IMR-90 (cell line): ENCODE measurements at regions not wholly inside any gene's neighbourhood (a gene's known extent, or its start where the extent isn't known, plus 50 kb on each side); places are given as distances from the start of the nearest gene placed in this dataset.

Experiments used
- ATAC-seq: fragments of 200-7000 bp; cut with Tn5 transposase; 2 replicates; pipeline ENCODE4 v1.9.1; 2020; ENCODE audit warnings: low read depth, mild to moderate bottlenecking, moderate library complexity
- BruUV-seq: library from RNA; stranded (reverse); fragments of 400-500 nt; replicated peaks from 2 replicates; lab custom pipeline; 2021; lab: Mats Ljungman, UMichigan
- CTCF ChIA-PET: fragments of 300-600 bp; formaldehyde crosslinking; extraction: SDS; loops from one replicate; lab custom pipeline; 2021; ENCODE audit warnings: antibody characterized with exemption; lab: Yijun Ruan, JAX
- POLR2A ChIA-PET: fragments of 300-600 bp; sonication (Branson Sonifier 250); formaldehyde crosslinking; loops from one replicate; lab custom pipeline; 2022; ENCODE audit warnings: antibody characterized with exemption; ENCODE audit not compliant: unreplicated experiment; lab: Charles Lee
- DNase-seq: peaks from one replicate; pipeline ENCODE4 v3.0.0; 2013
- H2AFZ ChIP-seq: replicated peaks from 2 replicates; pipeline ENCODE3; 2013; ENCODE audit warnings: low read length, mild to moderate bottlenecking; ENCODE audit not compliant: poor library complexity
- H2AK5ac ChIP-seq: 2 replicates; pipeline ENCODE4 v1.6.1; 2013; ENCODE audit warnings: low read depth, low read length, inconsistent platforms
- H2AK9ac ChIP-seq: replicated peaks from 2 replicates; pipeline ENCODE3; 2013; ENCODE audit warnings: mild to moderate bottlenecking, low read depth, low read length, moderate library complexity; ENCODE audit not compliant: poor library complexity
- H2BK120ac ChIP-seq: 2 replicates; pipeline ENCODE4 v1.6.1; 2013; ENCODE audit warnings: low read depth, low read length, inconsistent platforms
- H2BK15ac ChIP-seq: 3 replicates; pipeline ENCODE4 v1.6.1; 2013; ENCODE audit warnings: low read depth, low read length, inconsistent platforms
- H2BK20ac ChIP-seq: 2 replicates; pipeline ENCODE4 v1.6.1; 2013; ENCODE audit warnings: low read depth, mild to moderate bottlenecking, inconsistent platforms, low read length, moderate library complexity
- H2BK5ac ChIP-seq: 2 replicates; pipeline ENCODE4 v1.6.1; 2013; ENCODE audit warnings: mild to moderate bottlenecking, low read depth, low read length, inconsistent platforms; ENCODE audit not compliant: poor library complexity, severe bottlenecking
- H3K14ac ChIP-seq: replicated peaks from 2 replicates; pipeline ENCODE4 v1.6.1; 2013; ENCODE audit warnings: low read depth, low read length, inconsistent platforms
- H3K18ac ChIP-seq: 2 replicates; pipeline ENCODE4 v1.6.1; 2013; ENCODE audit warnings: low read depth, low read length, control low read depth
- H3K23ac ChIP-seq: 2 replicates; pipeline ENCODE4 v1.6.1; 2013; ENCODE audit warnings: low read depth, low read length, inconsistent platforms
- H3K27ac ChIP-seq: 2 replicates; pipeline ENCODE4 v1.5.1; 2013; ENCODE audit warnings: mild to moderate bottlenecking, control low read depth, low read length; ENCODE audit not compliant: insufficient read depth
- H3K27me3 ChIP-seq: 2 replicates; pipeline ENCODE4 v1.6.1; 2013; ENCODE audit warnings: low read length; ENCODE audit not compliant: control insufficient read depth, insufficient read depth
- H3K36me3 ChIP-seq: 2 replicates; pipeline ENCODE4 v1.6.1; 2013; ENCODE audit warnings: low read length, mixed read lengths; ENCODE audit not compliant: control insufficient read depth, insufficient read depth
- H3K4ac ChIP-seq: 2 replicates; pipeline ENCODE4 v1.6.1; 2013; ENCODE audit warnings: low read depth, low read length, inconsistent platforms
- H3K4me1 ChIP-seq: 2 replicates; pipeline ENCODE4 v1.6.1; 2013; ENCODE audit warnings: low read length, mixed read lengths; ENCODE audit not compliant: control insufficient read depth, insufficient read depth
- H3K4me2 ChIP-seq: 2 replicates; pipeline ENCODE4 v1.6.1; 2013; ENCODE audit warnings: low read depth, mild to moderate bottlenecking, control low read depth, low read length, moderate library complexity
- H3K4me3 ChIP-seq: 2 replicates; pipeline ENCODE4 v1.5.1; 2013; ENCODE audit warnings: low read depth, mild to moderate bottlenecking, control low read depth, low read length, moderate library complexity; ENCODE audit not compliant: insufficient read depth
- H3K56ac ChIP-seq: 2 replicates; pipeline ENCODE4 v1.6.1; 2013; ENCODE audit warnings: low read length, inconsistent platforms; ENCODE audit not compliant: insufficient read depth; ENCODE audit errors: extremely low read depth
- H3K79me1 ChIP-seq, 2 experiments: 2 replicates each; pipeline ENCODE4 v1.6.1; 2013; ENCODE audit warnings: low read length in 2 of 2, inconsistent platforms in 1 of 2, low read depth in 1 of 2
- H3K9ac ChIP-seq: 2 replicates; pipeline ENCODE4 v1.6.1; 2013; ENCODE audit warnings: low read depth, low read length, control low read depth
- H3K9me1 ChIP-seq: 2 replicates; pipeline ENCODE4 v1.6.1; 2013; ENCODE audit warnings: low read length, inconsistent platforms; ENCODE audit not compliant: insufficient read depth
- H3K9me3 ChIP-seq: 2 replicates; pipeline ENCODE4 v1.6.1; 2013; ENCODE audit warnings: low read length; ENCODE audit not compliant: control insufficient read depth, insufficient read depth
- H4K20me1 ChIP-seq: 2 replicates; pipeline ENCODE4 v1.6.1; 2013; ENCODE audit warnings: low read length, inconsistent platforms; ENCODE audit not compliant: insufficient read depth
- H4K5ac ChIP-seq: 2 replicates; pipeline ENCODE4 v1.6.1; 2013; ENCODE audit warnings: mild to moderate bottlenecking, low read depth, low read length, control low read depth
- H4K8ac ChIP-seq, 2 experiments: 2 replicates each; pipeline ENCODE4 v1.6.1; 2013; ENCODE audit warnings: low read depth in 2 of 2, low read length in 2 of 2, control low read depth in 1 of 2, inconsistent platforms in 1 of 2
- H4K91ac ChIP-seq: 2 replicates; pipeline ENCODE4 v1.6.1; 2013; ENCODE audit warnings: low read depth, low read length, inconsistent platforms; ENCODE audit not compliant: insufficient read depth
- BHLHE40 ChIP-seq: fragments of 150-350 bp; IDR thresholded peaks from 2 replicates; pipeline ENCODE4 v1.6.1; 2016; ENCODE audit warnings: mild to moderate bottlenecking, low read depth, low read length
- CEBPB ChIP-seq: IDR thresholded peaks from 2 replicates; pipeline ENCODE4 v1.6.1; 2012; ENCODE audit warnings: low read depth, low read length, improper control_type of control experiment
- CHD1 ChIP-seq: IDR thresholded peaks from 2 replicates; pipeline ENCODE4 v1.6.1; 2012; ENCODE audit warnings: low read depth, low read length, improper control_type of control experiment
- CTCF ChIP-seq: conservative IDR thresholded peaks from 2 replicates; pipeline ENCODE4 v1.5.1; 2012; ENCODE audit warnings: mild to moderate bottlenecking, low read depth, low read length, improper control_type of control experiment
- ELK1 ChIP-seq: fragments of 150-350 bp; IDR thresholded peaks from 2 replicates; pipeline ENCODE4 v1.6.1; 2016; ENCODE audit warnings: low read depth, mild to moderate bottlenecking, low read length, moderate library complexity, borderline replicate concordance
- FOS ChIP-seq: fragments of 150-350 bp; IDR thresholded peaks from 2 replicates; pipeline ENCODE4 v1.6.1; 2016; ENCODE audit warnings: low read depth, low read length
- MAFK ChIP-seq: IDR thresholded peaks from 2 replicates; pipeline ENCODE4 v1.6.1; 2012; ENCODE audit warnings: low read depth, low read length, improper control_type of control experiment
- MAZ ChIP-seq: IDR thresholded peaks from 2 replicates; pipeline ENCODE4 v1.6.1; 2012; ENCODE audit warnings: low read depth, mild to moderate bottlenecking, low read length, improper control_type of control experiment, moderate library complexity, borderline replicate concordance
- MXI1 ChIP-seq: IDR thresholded peaks from 2 replicates; pipeline ENCODE4 v1.6.1; 2012; ENCODE audit warnings: low read depth, mild to moderate bottlenecking, low read length, moderate library complexity, borderline replicate concordance
- NFE2L2 ChIP-seq: fragments of 150-350 bp; IDR thresholded peaks from 2 replicates; pipeline ENCODE4 v1.6.1; 2016; ENCODE audit warnings: low read depth, mild to moderate bottlenecking, low read length
- POLR2A ChIP-seq: IDR thresholded peaks from 2 replicates; pipeline ENCODE4 v1.6.1; 2012; ENCODE audit warnings: mild to moderate bottlenecking, low read depth, low read length
- RAD21 ChIP-seq: IDR thresholded peaks from 2 replicates; pipeline ENCODE4 v1.6.1; 2012; ENCODE audit warnings: low read length, improper control_type of control experiment
- RCOR1 ChIP-seq: IDR thresholded peaks from 2 replicates; pipeline ENCODE4 v1.6.1; 2012; ENCODE audit warnings: mild to moderate bottlenecking, low read length, improper control_type of control experiment; ENCODE audit not compliant: insufficient replicate concordance
- RFX5 ChIP-seq: IDR thresholded peaks from 2 replicates; pipeline ENCODE4 v1.8.0; 2012; ENCODE audit warnings: low read depth, mild to moderate bottlenecking, low read length, moderate library complexity
- SMC3 ChIP-seq: fragments of 150-350 bp; IDR thresholded peaks from 2 replicates; pipeline ENCODE4 v1.6.1; 2016; ENCODE audit warnings: low read depth, mild to moderate bottlenecking, antibody characterized with exemption, low read length, moderate library complexity
- USF2 ChIP-seq: fragments of 150-350 bp; IDR thresholded peaks from 2 replicates; pipeline ENCODE4 v1.6.1; 2017; ENCODE audit warnings: mild to moderate bottlenecking, antibody characterized with exemption, low read length, low read depth
- WGBS, 2 experiments: methylation state at CpG; one replicate each; pipeline versions ENCODE4 v1.1.5 to v1.1.7; 2013; ENCODE audit warnings: missing lambda C conversion rate in 2 of 2; ENCODE audit not compliant: insufficient read length in 1 of 2; ENCODE audit errors: extremely low coverage in 2 of 2; 5-methylcytosine and 5-hydroxymethylcytosine counted together
- dilution Hi-C: fragments of 300-500 bp; cut with HindIII; formaldehyde crosslinking; loops from one replicate; pipeline ENCODE4 v1.14.3; 2018; ENCODE audit warnings: low sequenced_read_pairs; ENCODE audit not compliant: unreplicated experiment
- in situ Hi-C: fragments of 300-500 bp; cut with MboI; formaldehyde crosslinking; loops from 3 replicates; pipeline ENCODE4 v1.14.3; 2019; ENCODE audit warnings: low sequenced_read_pairs, inconsistent platforms, mixed read lengths
- intact Hi-C: fragments of 100-400 bp; cut with micrococcal nuclease; formaldehyde crosslinking; loops from 2 replicates; pipeline ENCODE4 v1.10.0; 2022

GRCh38 chr6:1235825-1236224, 76.1 kb upstream of the FOXQ1 start:
- in situ Hi-C loops (no loop called here), dilution Hi-C loops (no loop called here), intact Hi-C loops (no loop called here)
- H2AK5ac ChIP-seq, result peak overlapping the region; percentile 16; the same call in 1 of the 2 replicates
- H4K20me1 ChIP-seq, result no peaks in the 10 kb centered on the region
- 56% methylated on average over 4 of the region's 6 CpGs; no CpG with 5 or more reads in 1 of the 2 experiments for WGBS, 2 experiments
- no peak overlapping the region for H3K18ac ChIP-seq
- H3K36me3 ChIP-seq, result no peaks in the 10 kb centered on the region
- no peak overlapping the region for H3K9ac ChIP-seq
- no peak overlapping the region for H2AFZ ChIP-seq
- no peaks in the 10 kb centered on the region for H3K79me1 ChIP-seq
- no TSS peak for BruUV-seq
- no peak overlapping the region for H4K8ac ChIP-seq
- no peaks in the 10 kb centered on the region for H3K4me1 ChIP-seq
- no peak overlapping the region for H2BK5ac ChIP-seq
- H3K9me3 ChIP-seq, result no peaks in the 10 kb centered on the region
- H4K91ac ChIP-seq, result no peak overlapping the region
- no peak overlapping the region for H3K23ac ChIP-seq
- H3K56ac ChIP-seq, result no peak overlapping the region
- no peak overlapping the region for H3K4me2 ChIP-seq
- ATAC-seq (no peak), DNase-seq (no peak)
- H3K4ac ChIP-seq, result no peak overlapping the region
- H3K27ac ChIP-seq, result no peak overlapping the region
- H4K5ac ChIP-seq, result no peak overlapping the region
- H3K4me3 ChIP-seq, result no peak overlapping the region
- 0 out of 2 replicates have a peak, but pooled peaks cover 2% of the 10 kb centered on the region for H3K9me1 ChIP-seq
- ChIA-PET POLR2A (interaction anchor here (0.6 kb wide), 1 partner anchor 45 kb away, joined by 3 read pairs; no protein-coding TSS in a partner anchor), CTCF (no interaction called here)
- H3K27me3 ChIP-seq, result peaks cover 17% of the 10 kb centered on the region
- no peak overlapping the region for H2BK15ac ChIP-seq
- H2BK20ac ChIP-seq, result no peak overlapping the region
- H2AK9ac ChIP-seq, result no peak overlapping the region
- H2BK120ac ChIP-seq, result no peak overlapping the region
- no peak overlapping the region for H3K14ac ChIP-seq
- TF ChIP-seq MXI1 (no peak), RCOR1 (no peak), RAD21 (no peak), MAFK (no peak), RFX5 (no peak), CHD1 (no peak), MAZ (no peak), USF2 (no peak), CEBPB (no peak), FOS (no peak), BHLHE40 (no peak), NFE2L2 (no peak), POLR2A (no peak), SMC3 (no peak), ELK1 (no peak), CTCF (no peak)
